PFSK-1 (cell line): ENCODE measurements at regions not wholly inside any gene's neighbourhood (a gene's known extent, or its start where the extent isn't known, plus 50 kb on each side); places are given as distances from the start of the nearest gene placed in this dataset.

Experiments
- POLR2AphosphoS5 ChIP-seq: IDR thresholded peaks from 2 replicates; pipeline ENCODE4 v1.6.1; 2012; ENCODE audit warnings: low read depth, mild to moderate bottlenecking, control low read depth, low read length, moderate library complexity
- SIN3A ChIP-seq: IDR thresholded peaks from 2 replicates; pipeline ENCODE4 v1.6.1; 2012; ENCODE audit warnings: mild to moderate bottlenecking, low read length, moderate library complexity, borderline replicate concordance; ENCODE audit not compliant: insufficient read depth
- TF ChIP-seq, protein P1 (sequence below), 2 experiments: IDR thresholded peaks; 2 replicates each; pipeline versions ENCODE4 v1.6.1 to v1.8.0; 2011 to 2012; ENCODE audit warnings: low read depth in 2 of 2, low read length in 2 of 2, control low read depth in 1 of 2, inconsistent platforms in 1 of 2, mild to moderate bottlenecking in 1 of 2, moderate library complexity in 1 of 2; ENCODE audit not compliant: insufficient read depth in 1 of 2

DNA sequence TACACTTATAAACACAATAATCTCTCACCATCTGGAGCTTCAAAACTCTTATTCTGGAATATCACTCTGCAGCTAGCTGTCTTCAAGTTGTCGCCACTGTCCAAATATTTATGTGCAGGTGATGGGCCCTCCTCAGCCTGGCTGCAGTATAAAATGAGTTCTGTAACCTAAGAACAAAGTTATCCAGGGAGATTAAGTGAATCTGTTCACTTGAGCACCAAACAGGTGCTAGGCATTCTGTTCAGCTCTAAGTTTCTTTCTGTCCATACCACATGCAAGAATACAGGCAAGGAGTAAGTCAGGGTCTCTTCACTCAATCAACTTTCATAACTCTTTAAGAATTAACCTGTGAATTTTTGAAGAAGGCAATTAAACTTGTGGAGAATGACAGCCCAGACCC, 344.1 kb downstream of the PLK2 start:
- no peak for TF ChIP-seq POLR2AphosphoS5
- TF ChIP-seq, protein P1, sequence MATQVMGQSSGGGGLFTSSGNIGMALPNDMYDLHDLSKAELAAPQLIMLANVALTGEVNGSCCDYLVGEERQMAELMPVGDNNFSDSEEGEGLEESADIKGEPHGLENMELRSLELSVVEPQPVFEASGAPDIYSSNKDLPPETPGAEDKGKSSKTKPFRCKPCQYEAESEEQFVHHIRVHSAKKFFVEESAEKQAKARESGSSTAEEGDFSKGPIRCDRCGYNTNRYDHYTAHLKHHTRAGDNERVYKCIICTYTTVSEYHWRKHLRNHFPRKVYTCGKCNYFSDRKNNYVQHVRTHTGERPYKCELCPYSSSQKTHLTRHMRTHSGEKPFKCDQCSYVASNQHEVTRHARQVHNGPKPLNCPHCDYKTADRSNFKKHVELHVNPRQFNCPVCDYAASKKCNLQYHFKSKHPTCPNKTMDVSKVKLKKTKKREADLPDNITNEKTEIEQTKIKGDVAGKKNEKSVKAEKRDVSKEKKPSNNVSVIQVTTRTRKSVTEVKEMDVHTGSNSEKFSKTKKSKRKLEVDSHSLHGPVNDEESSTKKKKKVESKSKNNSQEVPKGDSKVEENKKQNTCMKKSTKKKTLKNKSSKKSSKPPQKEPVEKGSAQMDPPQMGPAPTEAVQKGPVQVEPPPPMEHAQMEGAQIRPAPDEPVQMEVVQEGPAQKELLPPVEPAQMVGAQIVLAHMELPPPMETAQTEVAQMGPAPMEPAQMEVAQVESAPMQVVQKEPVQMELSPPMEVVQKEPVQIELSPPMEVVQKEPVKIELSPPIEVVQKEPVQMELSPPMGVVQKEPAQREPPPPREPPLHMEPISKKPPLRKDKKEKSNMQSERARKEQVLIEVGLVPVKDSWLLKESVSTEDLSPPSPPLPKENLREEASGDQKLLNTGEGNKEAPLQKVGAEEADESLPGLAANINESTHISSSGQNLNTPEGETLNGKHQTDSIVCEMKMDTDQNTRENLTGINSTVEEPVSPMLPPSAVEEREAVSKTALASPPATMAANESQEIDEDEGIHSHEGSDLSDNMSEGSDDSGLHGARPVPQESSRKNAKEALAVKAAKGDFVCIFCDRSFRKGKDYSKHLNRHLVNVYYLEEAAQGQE (IDR thresholded peaks at IDR 0.05; ENCODE audit: insufficient read depth in 1 of 2, low read depth in 2 of 2, low read length in 2 of 2), result no peak
- no peak for TF ChIP-seq SIN3A
